Erythroblast (primary cell): ENCODE measurements at regions not wholly inside any gene's neighbourhood (a gene's known extent, or its start where the extent isn't known, plus 50 kb on each side); places are given as distances from the start of the nearest gene placed in this dataset.

ENCODE experiments used
- GATA1 ChIP-seq: IDR thresholded peaks from 2 replicates; pipeline ENCODE4 v1.6.1; 2011; ENCODE audit warnings: low read depth, mild to moderate bottlenecking, control low read depth, low read length, moderate library complexity
- POLR2A ChIP-seq: IDR thresholded peaks from 2 replicates; pipeline ENCODE4 v1.6.1; 2011; ENCODE audit warnings: mild to moderate bottlenecking, low read length

- TF ChIP-seq POLR2A: no peak
- no peak for TF ChIP-seq GATA1
Observed at GRCh38 chr13:69459346-69459745, 648.3 kb upstream of the ATXN8OS start.
